ENCODE measurements at regions not wholly inside any gene's neighbourhood (a gene's known extent, or its start where the extent isn't known, plus 50 kb on each side); places are given as distances from the start of the nearest gene placed in this dataset.

DNA sequence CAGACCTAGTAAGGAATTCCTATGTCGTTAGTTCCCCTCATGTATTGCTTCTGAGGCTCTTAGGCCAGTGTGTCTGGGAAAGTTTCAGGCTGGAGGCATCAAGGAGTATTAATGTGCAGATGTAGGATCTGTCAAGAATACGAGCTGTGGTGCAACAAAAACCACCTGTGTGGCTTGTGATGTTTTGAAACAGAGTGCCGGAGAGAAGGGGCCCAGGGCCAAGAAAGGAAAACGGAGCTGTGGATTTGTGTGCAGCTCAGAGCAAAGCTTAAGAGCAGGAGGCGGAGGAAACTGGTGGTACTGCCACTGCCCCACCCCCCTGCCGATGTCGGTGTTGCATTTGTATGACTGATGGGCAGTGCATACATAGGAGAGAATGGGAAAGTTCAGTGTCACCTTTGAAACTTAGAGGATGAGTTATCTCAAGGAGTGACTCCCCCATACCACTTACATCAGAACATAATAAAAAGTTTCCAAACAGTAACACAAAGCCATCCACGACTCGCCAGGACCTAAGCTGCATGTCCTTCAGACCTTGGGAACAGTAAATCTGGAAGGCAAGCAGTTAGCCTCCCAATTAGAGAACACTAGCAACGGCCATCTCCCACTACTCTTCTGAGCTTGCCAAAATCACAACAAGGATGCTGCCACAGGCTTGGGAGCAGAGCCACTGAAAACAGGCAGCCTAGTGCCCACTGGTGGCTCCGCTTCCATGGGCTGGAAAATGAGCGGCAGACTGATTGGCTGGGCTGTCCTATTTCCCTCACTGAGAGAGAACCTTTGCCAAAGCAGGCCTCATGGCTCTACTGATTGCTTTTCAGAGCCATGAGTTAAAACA is 152.7 kb upstream of the NT5C1B start:
- TF ChIP-seq BRD4 (IDR thresholded peaks at IDR 0.05) (no peak), SMARCC2 (IDR thresholded peaks at IDR 0.05; ENCODE audit: low read depth) (no peak), MYC (IDR thresholded peaks at IDR 0.05; ENCODE audit: low read depth, low read length) (no peak), MYC (CRISPR knock-in tag; IDR thresholded peaks at IDR 0.05; ENCODE audit: borderline replicate concordance, low read depth) (no peak), ARNT (IDR thresholded peaks at IDR 0.05) (no peak), ZNF431 (CRISPR knock-in tag; IDR thresholded peaks at IDR 0.05) (no peak), POLR2AphosphoS5 (IDR thresholded peaks at IDR 0.05; ENCODE audit: control insufficient read depth, insufficient read depth, low read depth, low read length) (no peak), EP300 (IDR thresholded peaks at IDR 0.05; ENCODE audit: low read length) (no peak), RFX1 (IDR thresholded peaks at IDR 0.05) (no peak), KDM1A (IDR thresholded peaks at IDR 0.05) (no peak), HLTF (IDR thresholded peaks at IDR 0.05) (no peak), DPF2 (IDR thresholded peaks at IDR 0.05) (no peak), ZNF133 (CRISPR knock-in tag; IDR thresholded peaks at IDR 0.05) (no peak)
- TF ChIP-seq, protein P1, sequence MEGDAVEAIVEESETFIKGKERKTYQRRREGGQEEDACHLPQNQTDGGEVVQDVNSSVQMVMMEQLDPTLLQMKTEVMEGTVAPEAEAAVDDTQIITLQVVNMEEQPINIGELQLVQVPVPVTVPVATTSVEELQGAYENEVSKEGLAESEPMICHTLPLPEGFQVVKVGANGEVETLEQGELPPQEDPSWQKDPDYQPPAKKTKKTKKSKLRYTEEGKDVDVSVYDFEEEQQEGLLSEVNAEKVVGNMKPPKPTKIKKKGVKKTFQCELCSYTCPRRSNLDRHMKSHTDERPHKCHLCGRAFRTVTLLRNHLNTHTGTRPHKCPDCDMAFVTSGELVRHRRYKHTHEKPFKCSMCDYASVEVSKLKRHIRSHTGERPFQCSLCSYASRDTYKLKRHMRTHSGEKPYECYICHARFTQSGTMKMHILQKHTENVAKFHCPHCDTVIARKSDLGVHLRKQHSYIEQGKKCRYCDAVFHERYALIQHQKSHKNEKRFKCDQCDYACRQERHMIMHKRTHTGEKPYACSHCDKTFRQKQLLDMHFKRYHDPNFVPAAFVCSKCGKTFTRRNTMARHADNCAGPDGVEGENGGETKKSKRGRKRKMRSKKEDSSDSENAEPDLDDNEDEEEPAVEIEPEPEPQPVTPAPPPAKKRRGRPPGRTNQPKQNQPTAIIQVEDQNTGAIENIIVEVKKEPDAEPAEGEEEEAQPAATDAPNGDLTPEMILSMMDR (IDR thresholded peaks at IDR 0.05 in 2 of 3, conservative IDR thresholded peaks at IDR 0.05 in 1 of 3; ENCODE audit: insufficient read depth in 2 of 3, low read depth in 1 of 3, low read length in 3 of 3) = no peak
